HG03520 (cell line): ENCODE measurements at regions not wholly inside any gene's neighbourhood (a gene's known extent, or its start where the extent isn't known, plus 50 kb on each side); places are given as distances from the start of the nearest gene placed in this dataset.

ENCODE experiments used
- ATAC-seq: cut with Tn5 transposase; IDR thresholded peaks from one replicate; pipeline ENCODE4 v1.9.1; 2021; ENCODE audit warnings: mild to moderate bottlenecking, moderate library complexity; ENCODE audit not compliant: unreplicated experiment

GRCh38 chr12:115763376-115763775 lies 514.1 kb downstream of the MED13L start:
- ATAC-seq = no peak

- no peak for ATAC-seq
These were observed 514.6 kb downstream of the MED13L start for GRCh38 chr12:115762936-115763335.

GRCh38 chr12:115761784-115762183 lies 515.7 kb downstream of the MED13L start:
- no peak for ATAC-seq

- ATAC-seq = no peak
These were observed 517.3 kb downstream of the MED13L start for GRCh38 chr12:115760231-115760630.

- ATAC-seq = no peak
These were observed 518.4 kb downstream of the MED13L start for GRCh38 chr12:115758877-115759620.

DNA sequence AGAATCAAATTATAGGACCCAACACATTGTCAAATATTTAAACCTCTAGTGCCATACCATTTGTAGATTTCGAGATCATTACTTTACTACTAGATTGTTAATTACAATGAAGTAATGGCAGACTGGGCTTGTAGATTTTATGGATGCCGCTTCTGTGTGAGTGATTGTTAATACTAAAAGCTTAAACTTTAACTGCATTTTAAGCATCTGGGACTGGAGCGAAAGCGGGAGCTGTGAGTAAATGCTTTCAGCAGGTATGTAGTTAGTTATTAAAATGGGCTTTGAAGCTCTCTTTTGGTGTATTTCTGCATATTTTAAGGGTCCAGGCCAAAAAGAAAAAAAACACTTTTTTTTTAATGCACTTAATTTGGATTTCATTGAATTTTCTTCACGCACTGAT lies 519.3 kb downstream of the MED13L start:
- no peak for ATAC-seq

DNA sequence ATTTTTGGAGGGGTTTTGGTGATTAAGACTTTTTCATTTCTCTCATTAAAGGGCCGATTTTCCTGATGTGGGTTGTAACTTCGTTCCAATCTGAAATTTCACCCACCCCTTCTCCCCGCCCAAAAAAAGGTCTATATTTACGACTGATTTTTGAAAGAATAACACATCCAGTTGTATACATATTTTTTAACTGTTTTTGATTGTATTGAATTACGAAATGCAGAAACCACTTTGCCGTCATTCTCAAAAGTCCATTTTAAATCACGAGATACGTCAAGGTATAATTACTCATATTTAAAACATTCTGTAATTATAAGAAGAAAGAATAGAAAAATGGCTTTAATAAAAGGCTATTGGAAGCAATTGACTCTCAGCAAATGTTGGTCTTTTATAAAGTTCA lies 520.7 kb downstream of the MED13L start:
- ATAC-seq = no peak

- no peak for ATAC-seq
These were observed 521.2 kb downstream of the MED13L start for GRCh38 chr12:115756271-115756670.

- ATAC-seq = no peak
These were observed 521.8 kb downstream of the MED13L start for GRCh38 chr12:115755725-115756085.

DNA sequence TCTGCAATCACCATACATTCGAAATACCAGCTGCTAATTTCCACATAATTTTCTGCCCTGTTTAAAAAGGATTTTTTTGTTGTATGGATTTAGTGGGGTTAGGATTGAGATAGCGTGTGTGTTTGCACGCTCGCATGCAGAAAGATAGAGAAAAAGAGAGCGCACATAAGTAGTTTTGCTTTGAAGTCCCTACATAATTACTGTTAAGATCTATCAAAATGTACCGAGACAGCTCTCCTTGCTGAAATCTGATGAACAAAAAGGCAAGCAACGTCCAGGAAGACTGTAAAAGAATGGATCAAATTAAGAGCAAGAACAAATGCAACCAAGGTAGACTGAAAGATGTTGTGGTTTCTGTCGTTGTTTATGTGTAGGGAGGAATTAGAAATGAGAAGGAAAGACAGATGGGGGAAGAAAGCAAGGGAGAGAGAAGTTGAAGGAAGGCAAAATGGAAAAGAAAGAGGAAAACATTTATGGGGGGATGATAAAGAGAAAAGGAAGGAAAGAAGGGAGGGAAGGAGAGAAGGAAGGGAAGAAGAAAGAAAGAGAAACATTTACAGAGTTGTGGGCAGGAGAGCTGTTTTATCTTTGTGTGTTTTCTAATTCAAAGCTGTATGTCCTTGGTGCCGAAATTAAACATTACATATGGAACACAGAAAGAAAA lies 522.3 kb downstream of the MED13L start:
- ATAC-seq = no peak

- peak; percentile 48 for ATAC-seq
These were observed 524.4 kb downstream of the MED13L start for GRCh38 chr12:115752913-115753726.

- ATAC-seq = no peak
These were observed 525.3 kb downstream of the MED13L start for GRCh38 chr12:115752156-115752555.

DNA sequence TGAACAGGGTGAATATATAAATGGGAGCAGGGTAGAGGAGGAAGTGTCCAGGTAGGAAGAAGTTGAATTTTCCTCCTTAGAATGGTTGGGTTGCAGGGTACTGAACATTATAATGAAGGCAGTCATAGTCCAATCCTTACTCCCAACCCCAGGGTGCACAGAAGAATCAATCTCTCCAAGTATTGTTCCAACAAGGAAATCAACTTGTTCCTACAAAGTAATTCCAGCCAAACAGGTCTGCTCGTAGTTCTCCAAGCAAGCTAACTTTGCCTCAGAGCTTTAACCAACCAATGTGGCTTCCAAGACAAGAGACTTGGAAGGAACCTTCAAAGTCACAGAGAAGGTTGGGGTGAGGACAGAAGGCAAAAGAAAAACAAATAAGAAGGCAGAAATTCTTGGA lies 527.2 kb downstream of the MED13L start:
- ATAC-seq = no peak

GRCh38 chr12:115749071-115749841 lies 528.2 kb downstream of the MED13L start:
- ATAC-seq = no peak

DNA sequence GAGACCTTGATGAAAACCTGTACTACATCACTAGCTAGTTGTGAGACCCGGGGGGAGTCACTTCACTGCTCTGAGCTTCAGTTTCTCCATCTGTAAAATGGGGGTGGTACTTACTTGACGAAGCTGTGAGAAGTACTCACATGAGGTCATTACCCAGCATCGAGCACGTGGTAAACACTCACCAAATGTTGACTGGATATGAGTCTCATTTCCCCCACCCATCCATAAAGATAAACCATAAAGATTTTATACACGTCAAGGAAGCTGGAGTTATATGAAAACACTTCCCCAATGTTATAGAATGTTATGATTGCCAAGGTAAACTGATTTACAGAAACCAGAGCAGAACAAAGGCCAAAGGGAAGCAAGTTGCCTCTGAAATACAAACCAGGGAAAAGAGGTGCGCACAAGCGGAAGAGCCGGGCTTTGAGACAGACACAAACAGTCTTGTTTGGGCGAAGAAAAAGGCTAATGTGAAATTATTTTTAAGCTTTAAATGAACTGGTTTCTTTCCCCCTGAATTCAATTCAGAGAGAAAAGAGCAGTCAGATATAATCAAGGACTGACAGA lies 536.8 kb downstream of the MED13L start:
- no peak for ATAC-seq

DNA sequence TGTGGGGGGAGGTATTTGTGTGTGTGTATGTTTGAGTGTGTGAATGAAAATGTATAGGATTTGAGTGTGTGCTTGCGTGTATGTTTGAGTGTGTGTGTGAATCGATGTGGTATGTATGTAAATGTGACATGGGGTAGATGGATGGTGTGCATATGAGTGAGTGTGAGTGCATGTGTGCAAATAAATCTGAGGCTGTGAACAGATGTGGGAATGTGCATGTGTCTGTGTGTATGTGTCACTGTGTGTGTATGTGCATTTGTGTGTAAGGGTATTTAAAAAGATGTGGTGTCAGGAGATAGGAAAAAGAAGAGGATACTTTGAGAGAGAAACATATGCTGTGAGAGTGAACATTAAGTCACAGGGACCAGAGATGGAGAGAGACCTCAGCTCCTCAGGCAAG lies 539.6 kb downstream of the MED13L start:
- ATAC-seq = no peak

DNA sequence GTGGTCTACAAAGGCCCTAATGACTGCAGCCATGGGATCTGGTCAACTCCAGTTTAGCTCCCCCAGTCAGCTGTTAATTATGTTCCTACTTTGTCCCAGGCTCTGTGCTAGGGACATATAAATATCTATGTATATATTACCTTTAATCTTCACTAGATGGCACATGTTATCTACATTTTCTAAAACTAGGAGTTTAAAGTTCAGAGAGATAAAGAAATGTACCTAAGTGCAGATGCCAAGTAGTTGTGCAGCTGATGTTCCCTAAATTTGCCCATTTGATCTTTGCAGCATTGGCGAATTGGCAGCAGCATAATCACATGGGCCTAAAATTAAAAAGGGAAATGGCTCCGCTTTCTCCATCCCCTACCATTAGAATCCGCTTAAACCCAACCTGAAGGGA lies 541.1 kb downstream of the MED13L start:
- no peak for ATAC-seq

DNA sequence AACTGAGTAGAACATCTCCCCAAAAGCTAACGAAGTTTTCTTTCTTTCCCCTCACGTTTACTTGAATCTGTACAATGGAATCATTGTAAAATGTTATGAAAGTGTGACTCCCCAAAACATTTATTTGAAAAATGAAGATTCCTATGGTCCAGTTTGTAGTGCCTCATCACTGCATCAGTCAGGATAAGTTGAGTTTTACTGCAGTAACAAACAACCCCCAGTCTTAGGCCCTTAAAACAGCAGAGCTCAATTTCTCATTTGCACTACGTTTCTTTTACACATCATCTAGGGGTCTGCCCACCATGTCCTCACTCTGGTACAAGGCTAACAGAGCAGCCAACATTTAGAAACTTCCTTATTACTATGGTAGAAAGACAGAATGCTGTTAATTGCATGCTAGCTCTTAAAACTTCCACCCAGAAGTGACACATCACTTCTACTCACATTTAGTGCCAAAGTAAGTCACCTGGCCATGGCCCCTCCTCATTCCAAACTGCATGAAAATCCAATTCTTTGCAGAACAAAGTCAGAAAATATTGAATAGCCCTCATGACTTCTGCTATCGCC lies 546.4 kb downstream of the MED13L start:
- ATAC-seq = no peak

DNA sequence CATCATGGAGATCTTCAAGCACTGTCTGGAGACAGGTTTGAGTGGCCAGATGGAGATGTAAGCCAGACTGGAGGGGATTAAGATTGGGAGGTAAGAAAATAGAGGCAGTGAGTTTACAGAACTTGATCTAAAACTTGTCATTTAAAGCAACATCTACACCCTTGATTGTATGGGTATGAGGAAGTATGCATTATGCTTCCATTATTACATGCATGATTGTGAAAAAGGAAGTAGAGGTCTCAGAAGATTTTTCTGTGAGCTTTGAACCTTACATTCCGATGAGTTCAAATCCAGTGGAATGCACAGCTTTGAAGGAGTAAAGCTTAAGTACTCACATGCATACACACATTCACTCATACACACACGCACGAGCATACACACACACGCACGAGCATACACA lies 550.8 kb downstream of the MED13L start:
- no peak for ATAC-seq

- ATAC-seq = no peak
These were observed 555.3 kb downstream of the MED13L start for GRCh38 chr12:115722181-115722580.
